GM18498 (cell line): ENCODE measurements at regions not wholly inside any gene's neighbourhood (a gene's known extent, or its start where the extent isn't known, plus 50 kb on each side); places are given as distances from the start of the nearest gene placed in this dataset.

Experiments used
- ATAC-seq: cut with Tn5 transposase; IDR thresholded peaks from one replicate; pipeline ENCODE4 v1.9.1; 2021; ENCODE audit warnings: mild to moderate bottlenecking, moderate library complexity; ENCODE audit not compliant: unreplicated experiment

GRCh38 chr9:80437825-80438224 lies 866.1 kb downstream of the TLE4 start:
- no peak for ATAC-seq

- no peak for ATAC-seq
These were observed 865.4 kb downstream of the TLE4 start for GRCh38 chr9:80437091-80437640.

GRCh38 chr9:80435591-80435990 lies 863.8 kb downstream of the TLE4 start:
- ATAC-seq: no peak

GRCh38 chr9:80426992-80427391 lies 855.2 kb downstream of the TLE4 start:
- no peak for ATAC-seq

- ATAC-seq: no peak
These were observed 845.5 kb downstream of the TLE4 start for GRCh38 chr9:80417211-80417773.

GRCh38 chr9:80410106-80410505 lies 838.3 kb downstream of the TLE4 start:
- no peak for ATAC-seq

GRCh38 chr9:80407220-80407619 lies 835.5 kb downstream of the TLE4 start:
- ATAC-seq: no peak

GRCh38 chr9:80401243-80401642 lies 829.5 kb downstream of the TLE4 start:
- no peak for ATAC-seq

- no peak for ATAC-seq
These were observed 829.0 kb downstream of the TLE4 start for GRCh38 chr9:80400624-80401230.

- ATAC-seq: no peak
These were observed 827.8 kb downstream of the TLE4 start for GRCh38 chr9:80399606-80400005.

GRCh38 chr9:80387828-80388227 lies 816.1 kb downstream of the TLE4 start:
- ATAC-seq: no peak

- no peak for ATAC-seq
These were observed 813.5 kb downstream of the TLE4 start for GRCh38 chr9:80385246-80385645.

GRCh38 chr9:80383331-80383730 lies 811.6 kb downstream of the TLE4 start:
- no peak for ATAC-seq

- ATAC-seq: no peak
These were observed 810.6 kb downstream of the TLE4 start for GRCh38 chr9:80382211-80382891.

- ATAC-seq: no peak
These were observed 808.5 kb downstream of the TLE4 start for GRCh38 chr9:80380301-80380700.

- no peak for ATAC-seq
These were observed 807.0 kb downstream of the TLE4 start for GRCh38 chr9:80378669-80379293.

- ATAC-seq: no peak
These were observed 804.4 kb downstream of the TLE4 start for GRCh38 chr9:80376180-80376579.

GRCh38 chr9:80375477-80375876 lies 803.7 kb downstream of the TLE4 start:
- no peak for ATAC-seq

GRCh38 chr9:80369641-80370040 lies 797.9 kb downstream of the TLE4 start:
- ATAC-seq: no peak

- no peak for ATAC-seq
These were observed 794.9 kb downstream of the TLE4 start for GRCh38 chr9:80366626-80367025.

- ATAC-seq: no peak
These were observed 788.4 kb downstream of the TLE4 start for GRCh38 chr9:80359941-80360881.
